Gastrocnemius medialis (tissue), 4 donors: ENCODE measurements at regions not wholly inside any gene's neighbourhood (a gene's known extent, or its start where the extent isn't known, plus 50 kb on each side); places are given as distances from the start of the nearest gene placed in this dataset.

ENCODE experiments used
- ATAC-seq, 2 donors: fragments of 150-250 bp; one replicate each; pipeline ENCODE4 v1.9.1; 2016
- DNase-seq, 2 donors: peaks; one replicate each; pipeline ENCODE4 v3.0.0-alpha.2; 2019
- H3K27ac ChIP-seq, 4 donors: fragments of 200-600 bp; sonication (generic); 1 replicate in 1 of 4; 2 replicates in 3 of 4; pipeline ENCODE4 v1.5.1; 2016 to 2018; ENCODE audit warnings: mild to moderate bottlenecking in 2 of 4, moderate library complexity in 1 of 4
- H3K27me3 ChIP-seq, 3 donors: fragments of 200-600 bp; sonication (generic) in 2 of 3; 1 replicate in 1 of 3; 2 replicates in 2 of 3; pipeline versions ENCODE4 v1.5.1 to v1.6.0; 2016 to 2019; ENCODE audit warnings: mild to moderate bottlenecking in 1 of 3, moderate library complexity in 1 of 3
- H3K36me3 ChIP-seq, 2 donors: fragments of 200-600 bp; sonication (generic) in 1 of 2; one replicate each; pipeline ENCODE4 v1.5.1; 2017 to 2018
- H3K4me1 ChIP-seq, 2 donors: fragments of 200-600 bp; sonication (generic) in 1 of 2; one replicate each; pipeline ENCODE4 v1.5.1; 2016 to 2017; ENCODE audit warnings: mild to moderate bottlenecking in 2 of 2
- H3K4me3 ChIP-seq, 4 donors: fragments of 200-600 bp; sonication (generic) in 3 of 4; 1 replicate in 1 of 4; 2 replicates in 3 of 4; pipeline ENCODE4 v1.5.1; 2016 to 2019; ENCODE audit warnings: mild to moderate bottlenecking in 2 of 4
- H3K9me3 ChIP-seq, 3 donors: fragments of 200-600 bp; sonication (generic) in 2 of 3; 1 replicate in 1 of 3; 2 replicates in 2 of 3; pipeline ENCODE4 v1.5.1; 2016 to 2019
- POLR2A ChIP-seq, 2 donors: fragments of 450-650 bp; IDR thresholded peaks; one replicate each; pipeline ENCODE4 v1.6.1; 2017; ENCODE audit warnings: antibody characterized with exemption in 2 of 2, mild to moderate bottlenecking in 2 of 2, moderate library complexity in 2 of 2
- in situ Hi-C, 4 donors: fragments of 200-750 bp; cut with MboI; loops; one replicate each; pipeline versions ENCODE4 v1.15.0 to v1.8.0; 2017; ENCODE audit warnings: low sequenced_read_pairs in 4 of 4
- intact Hi-C: fragments of 100-400 bp; cut with DNase I; formaldehyde crosslinking; loops from one replicate; pipeline ENCODE4 v1.15.1; 2023; ENCODE audit warnings: low total_unique reads
- TF ChIP-seq, protein P1 (sequence below), 5 experiments: fragments of 450-650 bp in 3 of 5; fragments of 200-600 bp in 2 of 5; sonication (generic) in 2 of 5; IDR thresholded peaks in 4 of 5; conservative IDR thresholded peaks in 1 of 5; 1 replicate in 4 of 5; 2 replicates in 1 of 5; pipeline ENCODE4 v1.5.1; 2016 to 2019; ENCODE audit warnings: antibody characterized with exemption in 5 of 5, mild to moderate bottlenecking in 3 of 5, moderate library complexity in 3 of 5

DNA sequence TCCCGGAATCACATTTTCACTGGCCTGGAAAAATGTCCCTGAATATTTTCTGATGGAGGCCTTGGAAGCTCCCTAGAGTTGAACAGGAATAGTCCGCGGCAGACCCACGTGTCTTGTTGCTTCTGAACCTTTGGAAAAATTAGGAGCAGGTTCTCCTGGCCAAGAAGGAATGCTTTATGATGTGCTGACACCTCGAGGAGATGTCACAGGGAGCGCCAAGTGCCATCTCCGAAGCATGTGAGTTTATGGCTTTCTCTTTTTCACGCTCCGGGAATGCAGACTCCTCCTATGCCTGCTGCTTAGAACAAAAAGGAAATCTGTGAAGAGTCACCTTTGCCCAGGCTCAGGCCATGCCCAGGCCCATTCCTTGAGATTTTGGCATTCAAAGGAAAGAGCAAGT is 84.6 kb downstream of the BOD1 start:
- intact Hi-C loops = no loop called here
- no peak for TF ChIP-seq POLR2A (IDR thresholded peaks at IDR 0.05)
- TF ChIP-seq, protein P1, sequence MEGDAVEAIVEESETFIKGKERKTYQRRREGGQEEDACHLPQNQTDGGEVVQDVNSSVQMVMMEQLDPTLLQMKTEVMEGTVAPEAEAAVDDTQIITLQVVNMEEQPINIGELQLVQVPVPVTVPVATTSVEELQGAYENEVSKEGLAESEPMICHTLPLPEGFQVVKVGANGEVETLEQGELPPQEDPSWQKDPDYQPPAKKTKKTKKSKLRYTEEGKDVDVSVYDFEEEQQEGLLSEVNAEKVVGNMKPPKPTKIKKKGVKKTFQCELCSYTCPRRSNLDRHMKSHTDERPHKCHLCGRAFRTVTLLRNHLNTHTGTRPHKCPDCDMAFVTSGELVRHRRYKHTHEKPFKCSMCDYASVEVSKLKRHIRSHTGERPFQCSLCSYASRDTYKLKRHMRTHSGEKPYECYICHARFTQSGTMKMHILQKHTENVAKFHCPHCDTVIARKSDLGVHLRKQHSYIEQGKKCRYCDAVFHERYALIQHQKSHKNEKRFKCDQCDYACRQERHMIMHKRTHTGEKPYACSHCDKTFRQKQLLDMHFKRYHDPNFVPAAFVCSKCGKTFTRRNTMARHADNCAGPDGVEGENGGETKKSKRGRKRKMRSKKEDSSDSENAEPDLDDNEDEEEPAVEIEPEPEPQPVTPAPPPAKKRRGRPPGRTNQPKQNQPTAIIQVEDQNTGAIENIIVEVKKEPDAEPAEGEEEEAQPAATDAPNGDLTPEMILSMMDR (IDR thresholded peaks at IDR 0.05 in 4 of 5, conservative IDR thresholded peaks at IDR 0.05 in 1 of 5) = no peak
- Histone ChIP-seq H3K9me3 (no peaks in the 10 kb centered on the region), H3K27me3 (no peaks in the 10 kb centered on the region), H3K4me3 (no peak overlapping the region), H3K4me1 (peaks cover 0 to 6% of the 10 kb centered on the region in 2 donors), H3K36me3 (no peaks in the 10 kb centered on the region), H3K27ac (peak overlapping the region in 2 of 4 donors; percentile 22 to 64)
- DNase-seq (peak in 1 of 2 donors; percentile 31), ATAC-seq (peak; percentile 29 to 69)
- in situ Hi-C loops = no loop called here

GRCh38 chr5:173530547-173530946 is 85.9 kb downstream of the BOD1 start:
- no peaks in the 10 kb centered on the region for H3K9me3 ChIP-seq
- TF ChIP-seq, protein P1 (IDR thresholded peaks at IDR 0.05 in 4 of 5, conservative IDR thresholded peaks at IDR 0.05 in 1 of 5) = no peak
- H3K27me3 ChIP-seq = no peaks in the 10 kb centered on the region
- no peak overlapping the region for H3K27ac ChIP-seq
- H3K4me1 ChIP-seq = peaks cover 0 to 6% of the 10 kb centered on the region in 2 donors
- intact Hi-C loops = no loop called here
- no peak overlapping the region for H3K4me3 ChIP-seq
- DNase-seq (no peak), ATAC-seq (no peak)
- in situ Hi-C loops = no loop called here
- no peaks in the 10 kb centered on the region for H3K36me3 ChIP-seq

- ATAC-seq (no peak), DNase-seq (no peak)
- in situ Hi-C loops (no loop called here), intact Hi-C loops (no loop called here)
- no peaks in the 10 kb centered on the region for H3K27me3 ChIP-seq
- no peak overlapping the region for H3K27ac ChIP-seq
- peaks cover 0 to 6% of the 10 kb centered on the region in 2 donors for H3K4me1 ChIP-seq
- no peak for TF ChIP-seq POLR2A (IDR thresholded peaks at IDR 0.05)
- TF ChIP-seq, protein P1 (IDR thresholded peaks at IDR 0.05 in 4 of 5, conservative IDR thresholded peaks at IDR 0.05 in 1 of 5) = no peak
- no peaks in the 10 kb centered on the region for H3K36me3 ChIP-seq
- no peak overlapping the region for H3K4me3 ChIP-seq
- no peaks in the 10 kb centered on the region for H3K9me3 ChIP-seq
Observed at GRCh38 chr5:173529861-173530260, 86.6 kb downstream of the BOD1 start.

GRCh38 chr5:173527671-173528070 is 88.8 kb downstream of the BOD1 start:
- intact Hi-C loops = no loop called here
- ATAC-seq = no peak
- TF ChIP-seq POLR2A (IDR thresholded peaks at IDR 0.05) = no peak
- TF ChIP-seq, protein P1 (IDR thresholded peaks at IDR 0.05 in 4 of 5, conservative IDR thresholded peaks at IDR 0.05 in 1 of 5) = no peak
- in situ Hi-C loops = no loop called here
- no peak for DNase-seq
- H3K36me3 ChIP-seq = no peaks in the 10 kb centered on the region
- H3K4me1 ChIP-seq = peaks cover 0 to 6% of the 10 kb centered on the region in 2 donors
- H3K27me3 ChIP-seq = no peaks in the 10 kb centered on the region
- no peaks in the 10 kb centered on the region for H3K9me3 ChIP-seq
- no peak overlapping the region for H3K4me3 ChIP-seq
- no peak overlapping the region for H3K27ac ChIP-seq

DNA sequence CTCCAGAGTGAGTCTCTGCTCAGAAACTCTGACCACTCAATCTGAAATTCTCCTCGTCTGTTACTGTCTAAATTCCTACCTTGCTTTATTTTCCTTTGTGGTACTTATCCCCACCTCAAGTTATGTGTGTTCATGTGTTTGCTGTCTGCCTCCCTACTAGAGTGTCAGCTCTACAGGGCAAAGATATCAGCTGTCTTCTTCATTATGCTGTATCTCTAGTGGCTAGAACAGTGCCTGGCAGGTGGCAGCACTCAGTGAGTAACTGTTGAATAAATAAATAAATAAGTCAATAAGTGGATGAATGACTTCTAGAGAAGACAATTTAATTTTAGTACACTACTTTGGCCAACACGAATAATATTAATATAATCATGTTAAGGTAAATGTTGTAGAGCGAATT is 92.3 kb downstream of the BOD1 start:
- no peak for ATAC-seq
- H3K27ac ChIP-seq = no peak overlapping the region
- intact Hi-C loops = no loop called here

More for the DNA sequence above, 92.3 kb downstream of the BOD1 start:
- H3K4me3 ChIP-seq = no peak overlapping the region
- in situ Hi-C loops = no loop called here
- H3K27me3 ChIP-seq = no peaks in the 10 kb centered on the region
- H3K9me3 ChIP-seq = no peaks in the 10 kb centered on the region
- H3K36me3 ChIP-seq = no peaks in the 10 kb centered on the region
- TF ChIP-seq, protein P1 (IDR thresholded peaks at IDR 0.05 in 4 of 5, conservative IDR thresholded peaks at IDR 0.05 in 1 of 5) = no peak
- TF ChIP-seq POLR2A (IDR thresholded peaks at IDR 0.05) = no peak
- no peak for DNase-seq
- no peaks in the 10 kb centered on the region for H3K4me1 ChIP-seq
